ENCODE measurements at regions not wholly inside any gene's neighbourhood (a gene's known extent, or its start where the extent isn't known, plus 50 kb on each side); places are given as distances from the start of the nearest gene placed in this dataset.

- H3K4me3 Mint-ChIP-seq = no peak overlapping the region
- peaks cover 22% of the 10 kb centered on the region for H3K4me1 Mint-ChIP-seq
- H3K27me3 Mint-ChIP-seq (ENCODE audit: low read depth) = no peaks in the 10 kb centered on the region
- H3K27ac Mint-ChIP-seq (ENCODE audit: unreplicated experiment) = no peak overlapping the region
- no peaks in the 10 kb centered on the region for H3K9me3 Mint-ChIP-seq
- TF ChIP-seq CTCF (conservative IDR thresholded peaks at IDR 0.05) = no peak
- no peak for DNase-seq (ENCODE audit: low read depth, low spot score)
- H3K36me3 Mint-ChIP-seq (ENCODE audit: low read depth) = no peaks in the 10 kb centered on the region
Observed at GRCh38 chr2:21820271-21820670, 696.5 kb downstream of the TDRD15 start.

DNA sequence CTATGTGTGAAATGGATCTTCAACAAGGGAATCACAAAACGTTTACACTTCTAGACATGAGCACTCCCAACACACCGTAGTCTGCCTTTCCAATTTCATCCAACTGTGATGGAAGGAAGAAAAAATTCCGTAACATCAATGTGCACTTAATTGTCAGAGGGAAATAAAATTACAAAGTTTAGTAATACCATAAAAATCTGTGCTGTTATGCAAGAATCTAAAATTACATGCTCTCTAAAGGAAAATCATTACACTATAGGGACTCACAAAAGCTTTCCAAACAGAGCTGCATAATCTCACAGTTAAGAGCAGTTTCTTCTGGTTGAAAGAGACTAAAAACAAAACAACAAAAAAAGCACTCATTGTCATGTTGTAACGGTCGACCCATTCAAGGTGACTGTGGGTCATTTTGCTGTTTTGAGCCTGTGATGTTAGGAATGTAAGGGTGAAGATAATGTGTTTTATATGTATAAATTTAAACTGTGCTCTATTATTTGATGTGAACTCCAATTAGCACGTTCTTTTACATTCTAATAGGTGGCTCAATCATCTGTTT lies 698.0 kb downstream of the TDRD15 start:
- Mint-ChIP-seq H3K36me3 (ENCODE audit: low read depth) (no peaks in the 10 kb centered on the region), H3K27ac (ENCODE audit: unreplicated experiment) (no peak overlapping the region), H3K27me3 (ENCODE audit: low read depth) (no peaks in the 10 kb centered on the region), H3K9me3 (no peaks in the 10 kb centered on the region), H3K4me3 (no peak overlapping the region), H3K4me1 (peaks cover 22% of the 10 kb centered on the region)
- TF ChIP-seq CTCF (conservative IDR thresholded peaks at IDR 0.05) = no peak
- DNase-seq (ENCODE audit: low read depth, low spot score) = no peak

DNA sequence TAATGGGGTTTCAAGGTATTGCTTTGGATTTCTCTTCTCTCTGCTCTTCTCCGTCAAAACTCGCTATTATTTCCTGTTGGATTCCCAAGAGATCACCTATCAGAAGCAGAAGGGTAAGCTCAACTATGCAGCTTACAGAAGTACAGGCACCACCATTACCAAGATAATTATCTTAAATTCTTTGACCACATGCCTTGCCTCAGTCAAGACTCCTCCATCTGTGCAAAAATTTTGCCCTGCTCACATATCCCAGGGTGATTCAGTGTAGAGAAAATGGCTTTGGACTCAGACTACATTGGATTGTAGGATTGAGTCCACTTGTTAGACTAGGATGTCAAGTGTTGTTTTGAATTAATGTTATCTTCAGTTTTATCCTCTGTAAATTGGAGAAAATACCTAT lies 698.7 kb downstream of the TDRD15 start:
- no peaks in the 10 kb centered on the region for H3K36me3 Mint-ChIP-seq (ENCODE audit: low read depth)

DNA sequence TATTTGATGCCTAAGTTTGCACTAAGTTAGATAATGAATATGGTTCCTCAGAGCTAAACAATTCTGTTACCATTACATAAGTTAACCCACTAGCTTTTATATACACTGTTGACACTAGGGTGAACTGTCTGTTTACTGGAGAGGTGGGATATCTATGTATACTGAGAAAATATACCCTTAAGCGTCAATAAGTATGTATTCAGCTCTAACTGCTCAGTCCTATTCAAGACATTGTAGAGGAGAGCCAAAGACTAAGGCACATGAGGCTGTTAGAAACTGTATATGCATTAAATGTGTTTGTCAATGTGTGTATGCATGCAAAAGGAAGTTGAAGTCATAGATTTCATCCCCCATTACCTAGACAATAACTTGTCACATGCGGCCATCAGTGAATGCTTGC lies 710.0 kb downstream of the TDRD15 start:
- H3K4me3 Mint-ChIP-seq = no peak overlapping the region
- H3K27me3 Mint-ChIP-seq (ENCODE audit: low read depth) = no peaks in the 10 kb centered on the region
- H3K9me3 Mint-ChIP-seq = no peaks in the 10 kb centered on the region
- no peak for TF ChIP-seq CTCF (conservative IDR thresholded peaks at IDR 0.05)
- no peaks in the 10 kb centered on the region for H3K36me3 Mint-ChIP-seq (ENCODE audit: low read depth)
- H3K4me1 Mint-ChIP-seq = no peaks in the 10 kb centered on the region
- no peak for DNase-seq (ENCODE audit: low read depth, low spot score)
- no peak overlapping the region for H3K27ac Mint-ChIP-seq (ENCODE audit: unreplicated experiment)

More for the DNA sequence above, 698.7 kb downstream of the TDRD15 start:
- no peak for DNase-seq (ENCODE audit: low read depth, low spot score)
- H3K9me3 Mint-ChIP-seq = peaks cover under 1% of the 10 kb centered on the region
- H3K27ac Mint-ChIP-seq (ENCODE audit: unreplicated experiment) = no peak overlapping the region
- peaks cover 22% of the 10 kb centered on the region for H3K4me1 Mint-ChIP-seq
- H3K4me3 Mint-ChIP-seq = no peak overlapping the region
- TF ChIP-seq CTCF (conservative IDR thresholded peaks at IDR 0.05) = no peak
- H3K27me3 Mint-ChIP-seq (ENCODE audit: low read depth) = no peaks in the 10 kb centered on the region

DNA sequence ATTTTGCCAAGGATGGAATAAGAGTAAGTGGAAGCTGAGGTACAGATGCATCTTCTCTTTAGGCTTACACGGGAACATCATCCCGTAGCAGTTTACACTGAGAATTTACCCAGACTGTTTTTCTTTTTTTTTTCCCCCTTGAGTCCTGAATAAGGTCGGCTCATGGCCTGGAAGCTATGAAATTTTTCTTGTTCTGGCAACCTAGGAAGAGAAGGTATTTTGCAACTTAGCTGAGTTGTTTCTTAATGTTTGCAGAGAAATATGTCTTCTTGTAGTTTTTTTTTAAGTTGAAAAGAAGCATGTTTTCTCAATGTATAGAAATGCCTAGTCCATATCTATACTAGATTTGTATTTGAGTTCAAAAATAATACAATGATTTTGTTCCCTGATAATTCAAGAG lies 712.5 kb downstream of the TDRD15 start:
- Mint-ChIP-seq H3K27ac (ENCODE audit: unreplicated experiment) (no peak overlapping the region), H3K36me3 (ENCODE audit: low read depth) (no peaks in the 10 kb centered on the region), H3K4me1 (no peaks in the 10 kb centered on the region), H3K27me3 (ENCODE audit: low read depth) (no peaks in the 10 kb centered on the region), H3K9me3 (no peaks in the 10 kb centered on the region), H3K4me3 (no peak overlapping the region)
- no peak for DNase-seq (ENCODE audit: low read depth, low spot score)
- TF ChIP-seq CTCF (conservative IDR thresholded peaks at IDR 0.05) = no peak

- no peak for TF ChIP-seq CTCF (conservative IDR thresholded peaks at IDR 0.05)
- Mint-ChIP-seq H3K36me3 (ENCODE audit: low read depth) (no peaks in the 10 kb centered on the region), H3K4me1 (no peaks in the 10 kb centered on the region), H3K4me3 (no peak overlapping the region), H3K27ac (ENCODE audit: unreplicated experiment) (no peak overlapping the region), H3K9me3 (no peaks in the 10 kb centered on the region), H3K27me3 (ENCODE audit: low read depth) (no peaks in the 10 kb centered on the region)
- DNase-seq (ENCODE audit: low read depth, low spot score) = no peak
Observed at GRCh38 chr2:21836719-21837118, 713.0 kb downstream of the TDRD15 start.

All from neural crest cell (in vitro differentiated cells).